Thyroid gland (tissue), 4 donors: ENCODE measurements at regions not wholly inside any gene's neighbourhood (a gene's known extent, or its start where the extent isn't known, plus 50 kb on each side); places are given as distances from the start of the nearest gene placed in this dataset.

Experiments
- POLR2A ChIP-seq, 2 donors: fragments of 450-650 bp; IDR thresholded peaks; one replicate each; pipeline ENCODE4 v1.6.1; 2017; ENCODE audit warnings: antibody characterized with exemption in 2 of 2, mild to moderate bottlenecking in 2 of 2, moderate library complexity in 1 of 2
- TF ChIP-seq, protein P1 (sequence below), 6 experiments: fragments of 200-600 bp in 3 of 6; fragments of 450-650 bp in 3 of 6; sonication (generic) in 3 of 6; IDR thresholded peaks; one replicate each; pipeline ENCODE4 v1.5.1; 2016 to 2019; ENCODE audit warnings: antibody characterized with exemption in 6 of 6, mild to moderate bottlenecking in 2 of 6, inconsistent platforms in 1 of 6, moderate library complexity in 1 of 6

DNA sequence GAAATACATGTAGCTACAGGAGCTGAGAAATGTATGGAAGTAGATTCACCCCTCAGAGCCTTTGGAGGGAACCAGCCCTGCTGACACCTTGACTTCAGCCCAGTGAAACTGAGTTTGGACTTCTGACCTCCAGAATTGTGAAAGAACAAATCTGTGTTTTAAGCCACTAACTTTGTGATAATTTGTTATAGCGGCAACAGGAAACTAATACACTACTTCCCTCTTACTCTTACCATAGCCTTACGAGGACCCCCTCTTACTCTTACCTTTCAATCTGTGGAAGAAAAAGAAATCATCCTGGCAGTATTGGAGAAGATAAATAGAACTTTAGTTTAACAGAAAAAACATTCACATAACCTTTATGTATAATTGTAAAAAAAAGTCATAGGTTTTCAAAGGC is 353.6 kb upstream of the USP24 start:
- TF ChIP-seq, protein P1, sequence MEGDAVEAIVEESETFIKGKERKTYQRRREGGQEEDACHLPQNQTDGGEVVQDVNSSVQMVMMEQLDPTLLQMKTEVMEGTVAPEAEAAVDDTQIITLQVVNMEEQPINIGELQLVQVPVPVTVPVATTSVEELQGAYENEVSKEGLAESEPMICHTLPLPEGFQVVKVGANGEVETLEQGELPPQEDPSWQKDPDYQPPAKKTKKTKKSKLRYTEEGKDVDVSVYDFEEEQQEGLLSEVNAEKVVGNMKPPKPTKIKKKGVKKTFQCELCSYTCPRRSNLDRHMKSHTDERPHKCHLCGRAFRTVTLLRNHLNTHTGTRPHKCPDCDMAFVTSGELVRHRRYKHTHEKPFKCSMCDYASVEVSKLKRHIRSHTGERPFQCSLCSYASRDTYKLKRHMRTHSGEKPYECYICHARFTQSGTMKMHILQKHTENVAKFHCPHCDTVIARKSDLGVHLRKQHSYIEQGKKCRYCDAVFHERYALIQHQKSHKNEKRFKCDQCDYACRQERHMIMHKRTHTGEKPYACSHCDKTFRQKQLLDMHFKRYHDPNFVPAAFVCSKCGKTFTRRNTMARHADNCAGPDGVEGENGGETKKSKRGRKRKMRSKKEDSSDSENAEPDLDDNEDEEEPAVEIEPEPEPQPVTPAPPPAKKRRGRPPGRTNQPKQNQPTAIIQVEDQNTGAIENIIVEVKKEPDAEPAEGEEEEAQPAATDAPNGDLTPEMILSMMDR (IDR thresholded peaks at IDR 0.05) = no peak
- TF ChIP-seq POLR2A (IDR thresholded peaks at IDR 0.05) = no peak
